ENCODE measurements at regions not wholly inside any gene's neighbourhood (a gene's known extent, or its start where the extent isn't known, plus 50 kb on each side); places are given as distances from the start of the nearest gene placed in this dataset.
"Not testable (repeated sequence)": the region's sequence is repeated elsewhere in the genome, so short reads cannot be mapped to it uniquely, and the experiment has no call there.

DNA sequence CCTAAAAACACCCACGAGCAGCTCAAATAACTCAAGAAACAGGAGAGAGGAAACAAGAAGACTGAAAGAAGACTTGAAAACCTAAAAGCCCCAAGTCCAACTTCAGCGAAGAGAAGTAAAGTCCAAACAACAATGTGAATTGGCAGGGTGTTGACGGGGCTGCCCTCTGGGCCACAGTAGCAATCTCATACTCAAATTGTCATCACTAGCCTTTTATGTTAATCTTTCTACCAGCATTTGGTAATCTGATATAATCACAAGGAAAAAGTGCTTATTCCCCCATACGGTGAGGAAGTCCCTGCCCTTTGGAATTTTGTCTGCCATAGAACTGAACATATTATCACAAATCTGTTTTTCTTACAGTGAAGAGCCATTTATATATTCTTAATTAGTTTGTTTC is 51.5 kb upstream of the IFNE start:
- DNase-seq: no peak

DNA sequence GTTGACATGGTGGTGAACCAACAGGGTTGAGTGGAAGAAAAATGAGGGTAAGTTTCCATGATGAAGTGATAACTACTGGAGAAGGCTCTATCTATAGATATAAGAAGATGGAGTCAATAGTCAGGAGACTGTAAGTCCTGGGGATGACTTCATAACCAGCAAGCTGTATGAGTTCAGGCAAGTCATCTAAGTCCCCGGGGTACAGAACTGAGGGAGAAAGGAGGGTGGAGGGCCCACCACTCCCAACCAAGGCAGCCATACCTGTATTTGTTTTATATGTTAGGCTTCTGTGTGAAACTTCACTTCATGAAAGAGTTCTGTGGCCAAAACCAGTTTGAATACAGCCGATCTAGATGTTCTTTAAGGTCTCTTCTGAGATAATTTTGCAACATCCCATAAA is 53.3 kb upstream of the IFNE start:
- no peak for DNase-seq

DNA sequence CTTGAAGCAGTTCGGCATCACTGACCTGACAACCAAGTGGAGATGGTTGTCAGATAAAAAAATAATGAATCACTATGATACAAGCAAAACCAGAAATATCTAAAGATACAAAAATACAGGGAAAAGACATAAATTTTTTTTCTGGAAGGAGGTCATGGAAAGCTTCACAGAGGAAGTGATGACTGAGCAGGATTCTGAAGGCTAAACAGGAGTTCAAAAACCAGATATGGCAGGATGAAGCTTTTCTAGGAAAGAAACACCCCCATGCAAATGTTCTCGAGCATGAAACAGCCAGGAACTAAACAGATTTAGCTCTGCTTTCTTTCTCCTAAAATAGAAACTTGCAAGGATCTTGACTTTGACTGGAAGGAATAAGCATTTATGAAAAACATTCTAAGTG is 60.7 kb upstream of the IFNE start:
- no peak for DNase-seq

DNA sequence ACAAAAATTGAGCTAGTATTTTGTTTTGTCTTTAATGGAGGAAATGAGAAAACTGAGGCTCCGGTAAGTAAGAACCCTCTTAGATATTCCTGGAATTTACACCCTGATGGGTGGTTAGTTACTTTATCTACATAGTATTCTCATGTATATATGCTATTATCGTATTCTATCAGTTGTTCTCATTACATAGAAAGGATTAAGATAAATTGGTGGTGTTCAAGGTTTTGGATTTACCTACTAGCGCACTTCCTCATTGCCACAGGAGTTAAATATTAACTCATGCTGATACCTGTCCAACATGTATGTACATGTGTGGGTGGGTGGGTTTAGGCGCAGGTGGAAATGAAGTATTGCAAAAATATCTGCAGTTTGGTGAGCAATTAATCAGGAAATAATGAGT is 61.1 kb upstream of the IFNE start:
- DNase-seq: no peak

DNA sequence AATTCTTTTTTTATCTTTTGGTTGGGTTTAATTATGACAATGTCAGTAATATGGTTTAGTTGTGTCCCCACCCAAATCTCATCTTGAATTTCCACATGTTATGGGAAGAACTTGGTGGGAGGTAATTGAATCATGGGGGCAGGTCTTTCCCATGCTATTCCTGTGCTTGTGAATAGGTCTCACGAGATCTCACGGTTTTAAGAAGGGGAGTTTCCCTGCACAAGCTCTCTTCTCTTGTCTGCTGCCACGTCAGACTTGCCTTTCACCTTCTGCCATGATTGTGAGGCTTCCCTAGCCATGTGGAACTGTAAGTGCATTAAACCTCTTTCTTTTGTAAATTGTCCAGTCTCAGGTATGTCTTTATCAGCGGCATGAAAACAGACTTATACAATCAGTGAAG is 61.7 kb upstream of the IFNE start:
- DNase-seq: not testable (repeated sequence)

DNA sequence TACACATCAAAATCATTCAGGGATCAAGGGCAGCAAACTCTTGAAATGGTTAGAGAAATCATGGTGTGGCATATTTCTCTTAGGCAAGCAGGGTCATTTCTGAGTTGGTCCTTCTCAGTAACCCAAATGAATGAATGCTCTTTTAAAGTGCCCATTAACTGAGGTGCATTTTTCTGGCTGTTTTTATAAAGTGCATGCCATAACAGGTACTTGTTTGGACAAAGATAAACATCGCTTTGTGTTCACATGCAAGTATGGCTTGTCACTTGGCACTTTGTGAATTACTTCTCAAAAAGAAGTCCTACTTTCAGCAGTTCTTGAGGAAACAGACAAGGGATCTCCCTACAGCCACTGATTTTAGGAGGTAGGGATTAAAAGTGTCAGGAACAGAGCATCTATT is 64.8 kb upstream of the IFNE start:
- DNase-seq: no peak

DNA sequence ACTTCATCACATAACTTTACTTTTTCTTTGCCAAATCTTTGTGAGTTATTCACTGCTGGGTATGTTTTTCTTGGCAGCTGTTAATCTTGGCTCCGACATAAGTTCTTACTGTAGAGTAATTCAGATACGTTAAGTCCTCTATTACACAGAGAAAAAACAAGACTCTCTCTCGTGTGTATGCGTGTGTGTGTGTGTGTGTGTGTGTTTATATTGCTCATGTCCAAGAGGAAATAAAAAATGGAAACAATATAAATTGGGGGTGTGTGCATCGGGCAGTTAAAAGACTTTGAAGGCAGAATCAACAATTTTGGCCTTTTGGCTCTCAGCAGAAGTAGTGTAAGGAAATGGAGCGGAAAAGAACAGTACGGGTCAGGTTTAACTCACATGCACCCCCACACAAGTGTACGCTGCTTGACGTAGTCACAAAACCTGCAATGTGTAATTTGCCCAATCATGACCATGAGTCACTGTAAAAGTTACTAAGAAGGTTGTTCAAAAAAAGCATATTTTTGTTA is 67.2 kb upstream of the IFNE start:
- no peak for DNase-seq

DNA sequence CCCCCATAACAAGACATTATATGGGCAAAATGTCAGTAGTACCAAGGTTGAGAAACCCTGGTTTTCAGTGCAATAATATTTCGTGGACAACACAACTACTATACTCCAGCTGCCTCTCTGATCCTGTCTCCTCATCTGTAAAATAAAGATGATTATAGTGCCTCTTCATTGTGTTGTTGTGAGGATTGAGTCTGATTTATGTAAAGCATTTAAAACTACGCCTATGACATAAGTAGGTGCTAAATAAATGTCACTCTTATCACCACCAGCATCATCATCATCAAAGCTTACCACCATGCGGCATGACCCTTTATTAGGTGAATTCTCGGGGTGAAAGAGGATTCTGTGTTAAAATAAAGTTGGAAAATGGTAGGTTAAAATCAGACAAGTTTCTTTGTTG is 67.8 kb upstream of the IFNE start:
- no peak for DNase-seq

DNA sequence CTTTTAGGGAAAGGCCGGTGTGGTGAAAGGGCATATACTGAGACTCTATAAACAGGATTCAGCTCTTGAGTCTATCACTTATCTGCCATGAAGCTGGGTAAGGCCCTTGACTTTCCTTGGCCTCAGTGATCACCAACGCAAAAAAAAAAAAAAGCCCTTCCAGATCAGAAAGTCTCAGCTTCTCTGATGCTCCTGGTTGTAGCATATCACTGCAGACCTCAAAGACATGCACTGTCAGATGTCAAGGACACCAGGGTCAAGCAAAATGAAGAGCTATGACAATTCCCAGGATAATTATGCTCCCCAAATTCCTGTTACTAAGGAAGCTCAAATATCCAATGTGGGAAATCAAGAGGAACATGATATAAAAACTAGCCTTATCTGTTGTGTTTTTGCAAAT is 68.3 kb upstream of the IFNE start:
- DNase-seq: no peak

DNA sequence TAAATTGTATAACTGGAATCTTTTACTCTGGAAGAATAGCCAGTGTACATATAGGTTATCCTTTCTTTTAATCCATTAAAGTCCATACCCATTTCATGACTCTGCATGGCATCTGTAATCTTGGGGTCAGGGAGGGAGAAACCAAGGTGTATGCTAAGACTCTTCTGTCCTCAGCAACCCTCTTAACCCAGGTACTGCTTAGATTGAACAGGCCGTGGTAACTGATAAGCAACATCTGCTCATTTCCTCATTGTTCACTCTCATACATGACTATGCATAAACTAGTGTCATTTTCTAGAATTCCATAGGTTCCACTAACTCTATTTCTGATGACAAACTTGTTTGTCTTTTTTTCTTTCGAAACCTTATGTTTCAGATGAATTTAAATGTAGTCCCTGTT is 69.3 kb upstream of the IFNE start:
- no peak for DNase-seq

DNA sequence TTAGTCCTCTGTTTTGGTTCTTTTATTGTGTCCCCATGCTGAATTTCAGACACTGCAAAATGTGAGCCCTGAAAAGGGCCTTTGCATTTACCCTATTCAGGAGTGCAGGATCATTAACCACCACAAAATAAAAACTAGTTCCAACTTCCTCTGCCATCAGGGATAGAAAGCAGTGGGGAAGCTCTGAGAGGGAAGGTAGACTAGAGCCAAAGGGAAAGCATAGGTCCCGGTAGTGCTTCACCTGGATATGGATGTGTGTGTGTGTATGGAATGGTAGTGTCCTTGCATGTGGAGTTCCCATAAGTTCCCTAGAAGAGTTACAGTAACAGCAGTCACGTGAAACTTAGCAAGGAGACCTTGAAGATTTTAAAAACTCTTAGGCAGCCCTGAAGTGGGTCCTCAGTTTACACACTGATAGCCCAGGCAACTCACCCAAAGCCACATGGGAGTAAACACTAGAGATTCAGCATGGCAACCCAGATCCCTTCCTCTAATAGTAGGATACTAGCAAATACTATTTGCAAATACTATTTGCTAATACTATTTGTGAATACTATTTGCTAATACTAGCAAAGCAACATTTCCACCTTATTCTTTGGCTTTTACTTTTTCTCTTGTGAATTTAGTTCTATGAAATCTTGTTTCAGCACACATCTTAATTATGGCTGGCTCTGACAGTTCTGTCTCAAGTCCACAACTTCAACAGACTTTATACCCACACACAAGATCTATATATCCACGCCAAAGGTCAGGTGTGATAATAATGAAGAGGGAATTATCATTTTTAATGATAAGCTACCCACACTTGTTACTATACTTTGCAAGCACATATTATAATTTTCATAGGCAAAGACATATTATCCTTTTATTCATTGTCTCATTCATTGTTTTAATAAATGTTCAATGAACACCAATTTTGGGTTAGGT is 70.4 kb upstream of the IFNE start:
- no peak for DNase-seq

DNA sequence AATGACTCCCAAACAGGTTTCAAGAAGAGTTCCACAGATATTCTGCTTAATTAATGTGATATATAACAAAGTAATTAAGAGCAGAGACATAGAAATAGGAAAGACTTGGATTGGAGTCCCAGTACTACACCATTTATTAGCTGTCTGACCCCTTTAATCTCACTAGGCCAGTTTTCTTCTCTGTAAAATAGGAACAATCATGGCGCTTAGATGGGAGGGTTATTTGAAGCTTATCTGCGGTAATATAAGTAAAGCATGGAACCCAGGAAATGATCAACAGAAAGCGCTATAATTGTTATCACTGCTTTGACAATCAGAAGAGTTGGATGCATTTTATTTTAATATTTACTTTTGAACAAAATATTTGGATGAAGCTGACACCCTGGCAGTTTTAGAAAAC is 71.3 kb upstream of the IFNE start:
- DNase-seq: no peak

DNA sequence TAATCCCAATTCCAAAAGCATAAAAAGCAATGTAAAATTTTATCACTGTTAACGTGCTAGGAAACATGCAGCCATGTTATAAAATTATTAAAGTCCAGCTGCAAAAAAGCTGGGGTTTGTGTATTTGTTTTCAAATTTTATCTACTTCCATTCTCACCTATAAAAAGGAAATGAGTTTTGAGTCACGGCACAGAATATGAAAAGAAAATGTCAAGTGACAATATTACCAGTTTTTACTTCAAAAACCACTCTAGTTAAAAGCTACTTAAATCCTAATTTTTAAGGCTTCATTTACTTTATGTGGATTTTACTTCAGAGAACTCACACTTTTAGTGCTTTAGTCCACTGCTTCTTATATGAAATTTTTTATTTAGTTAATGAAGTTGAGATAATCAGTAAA is 72.7 kb upstream of the IFNE start:
- DNase-seq: no peak

DNA sequence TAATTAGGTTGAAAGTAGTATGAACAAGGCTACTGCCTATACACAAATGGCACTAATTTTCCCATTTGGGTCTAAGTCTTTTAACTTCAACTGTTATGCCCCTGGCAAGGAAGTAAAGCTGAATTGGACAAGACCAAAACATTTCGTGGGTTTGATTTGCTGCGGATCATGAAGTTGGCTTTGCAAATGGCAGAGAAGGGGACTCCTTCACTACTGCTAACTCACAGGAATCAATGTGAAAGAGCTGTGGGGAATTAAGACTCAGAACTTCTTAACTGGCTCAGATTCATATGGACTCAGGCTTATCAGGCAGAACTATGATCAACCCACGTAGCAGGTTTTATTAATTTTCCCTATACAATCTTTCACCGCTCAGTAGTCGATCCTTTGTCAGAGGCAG is 73.8 kb upstream of the IFNE start:
- no peak for DNase-seq

DNA sequence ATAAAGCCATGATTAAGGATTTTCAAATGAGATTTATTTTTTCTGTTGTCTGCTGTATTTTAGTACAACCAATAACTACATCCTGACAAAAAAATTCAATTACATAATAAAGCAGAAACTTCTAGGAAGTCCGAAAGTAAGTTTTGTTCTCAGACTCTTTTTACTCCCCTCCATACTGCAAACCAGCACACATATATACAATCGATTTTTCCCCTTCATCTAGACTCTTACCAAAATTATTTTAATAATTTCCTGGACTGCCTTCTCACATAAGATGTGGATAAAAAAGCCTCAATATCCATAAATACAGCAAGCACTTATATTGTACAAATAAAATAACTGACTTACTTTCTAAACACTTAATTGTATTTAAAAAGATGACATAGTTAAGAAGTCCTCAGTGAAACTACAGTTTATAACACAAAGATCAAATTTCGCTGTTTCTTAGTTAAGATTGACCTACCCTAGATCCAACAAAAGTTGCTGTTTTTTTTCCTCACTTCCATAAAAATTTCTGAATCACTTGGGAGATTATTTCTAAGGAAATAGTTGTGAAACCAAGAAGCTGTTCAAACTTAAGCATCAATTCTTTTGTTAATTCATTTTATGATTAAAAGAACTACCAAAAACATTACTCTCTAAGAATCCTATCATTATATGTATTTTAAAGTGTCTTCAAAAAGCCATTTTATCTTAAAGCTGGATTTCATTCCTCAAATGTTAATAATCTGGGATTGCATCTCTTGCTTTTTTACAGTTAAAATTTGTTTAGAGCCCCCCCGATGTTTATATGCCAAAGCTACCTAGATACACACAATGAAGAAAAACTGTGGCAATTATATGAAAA is 74.7 kb upstream of the IFNE start:
- no peak for DNase-seq

DNA sequence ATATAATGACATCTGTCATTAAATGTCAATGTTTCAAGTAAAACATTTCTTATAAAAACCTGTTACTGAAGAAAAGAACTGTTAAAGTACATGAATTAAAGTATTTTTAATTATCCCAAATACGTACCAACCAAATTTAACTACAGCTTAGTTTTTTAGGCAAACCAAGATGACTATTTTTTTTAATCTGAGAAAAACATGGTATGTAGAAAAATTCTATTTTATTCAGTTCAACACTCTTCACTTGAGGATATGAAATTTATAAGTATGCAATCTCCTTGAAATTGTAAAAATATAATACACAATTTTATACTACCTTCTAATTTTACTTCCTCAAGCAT is 75.3 kb upstream of the IFNE start:
- no peak for DNase-seq

DNA sequence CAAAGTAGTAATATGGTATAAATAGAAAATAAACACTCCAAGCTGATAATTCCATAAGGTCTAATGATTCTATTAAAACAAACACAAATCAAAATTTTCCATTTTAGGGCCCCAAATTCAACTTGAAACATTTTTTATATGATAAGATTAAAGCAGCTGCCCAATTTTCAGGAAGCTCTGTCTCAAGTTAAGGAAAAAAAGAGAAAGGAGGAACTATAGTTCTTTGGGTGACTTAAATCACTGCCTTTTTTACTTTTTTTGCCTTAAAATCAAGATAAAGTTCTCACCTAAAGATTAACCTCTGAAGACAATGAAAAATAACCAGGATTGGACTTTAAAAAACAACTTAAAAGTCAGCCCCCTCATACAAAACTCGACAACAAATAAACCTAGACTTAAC is 76.0 kb upstream of the IFNE start:
- DNase-seq: no peak

DNA sequence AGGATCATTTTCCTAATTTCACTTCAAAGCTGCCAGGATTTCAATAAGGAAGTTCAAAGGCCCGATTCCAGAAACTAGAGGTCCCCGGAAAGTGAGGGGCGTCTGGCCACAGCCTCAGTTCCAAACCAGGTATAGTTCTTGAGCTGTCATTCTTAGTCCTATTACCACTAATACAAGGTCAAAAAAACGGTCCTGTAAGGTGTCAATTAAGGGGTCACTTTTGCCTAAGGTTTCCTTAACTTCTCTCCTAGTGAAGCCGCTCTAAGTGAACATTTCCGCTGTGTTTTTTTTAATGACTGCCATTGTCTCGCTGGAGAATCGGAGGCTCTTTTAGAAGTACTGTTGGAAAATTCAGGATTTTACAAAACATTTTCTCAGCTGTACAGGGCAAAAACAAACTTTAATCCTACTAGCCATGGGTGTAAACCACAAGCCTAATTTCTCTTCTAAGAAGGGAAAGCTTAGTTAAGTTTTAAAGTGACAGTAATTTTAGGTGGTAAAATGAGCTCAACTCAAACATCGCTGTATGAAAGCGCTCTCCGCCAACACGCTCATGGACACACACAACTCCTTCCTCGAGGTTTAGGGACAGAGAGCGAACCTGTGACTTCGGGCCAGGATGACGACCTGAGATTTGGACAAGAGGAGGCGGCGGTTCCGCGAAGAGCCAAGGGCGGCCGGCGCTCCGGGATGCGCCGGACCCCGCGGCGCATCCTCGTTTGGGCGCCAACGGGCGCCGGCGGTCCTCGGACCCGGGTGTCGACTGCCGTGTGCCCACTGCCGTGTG is 76.7 kb upstream of the IFNE start:
- DNase-seq: no peak

DNA sequence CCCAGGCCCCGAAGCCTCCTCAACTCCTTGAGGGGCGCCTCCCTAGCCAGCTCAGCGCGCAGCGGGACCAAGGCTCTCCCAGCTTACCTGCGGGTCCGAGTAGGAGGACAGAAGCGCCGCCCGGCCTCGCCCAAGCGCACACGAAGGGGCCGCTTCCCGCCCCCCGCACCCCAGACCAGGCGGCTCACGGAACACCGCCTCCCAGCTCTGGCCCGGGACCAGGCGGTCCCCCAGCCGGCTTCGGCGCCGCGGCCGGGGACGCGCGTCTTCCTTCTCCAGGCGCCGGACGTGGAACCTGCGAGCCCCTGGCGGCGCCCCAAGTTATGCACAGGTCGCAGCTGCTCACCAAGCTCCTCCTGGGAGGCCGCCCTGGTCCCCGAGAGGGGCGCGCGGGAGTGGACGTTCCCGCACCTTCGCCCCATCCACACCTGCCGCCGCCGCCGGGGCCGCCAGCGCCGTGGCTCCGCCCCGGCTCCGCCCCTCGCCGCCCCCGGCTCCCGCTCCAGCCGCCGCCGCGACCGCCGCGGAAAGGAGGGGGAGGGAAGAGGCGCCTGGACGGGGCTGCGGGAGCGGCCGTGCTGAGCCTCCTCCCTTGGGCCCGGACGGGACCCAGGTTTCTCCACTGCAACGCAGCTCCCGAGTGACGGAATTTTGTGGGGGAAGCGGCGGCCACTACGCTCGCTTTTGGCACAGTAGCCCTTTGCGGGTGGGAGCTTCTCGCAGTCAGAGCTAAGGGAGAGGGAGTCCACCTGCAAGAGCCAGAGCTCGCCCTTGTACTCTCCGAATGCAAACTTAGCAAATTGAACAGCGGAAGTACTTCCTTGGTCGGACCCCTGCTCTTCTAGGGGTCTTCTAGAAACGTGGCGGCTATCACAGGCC is 77.5 kb upstream of the IFNE start:
- no peak for DNase-seq

DNA sequence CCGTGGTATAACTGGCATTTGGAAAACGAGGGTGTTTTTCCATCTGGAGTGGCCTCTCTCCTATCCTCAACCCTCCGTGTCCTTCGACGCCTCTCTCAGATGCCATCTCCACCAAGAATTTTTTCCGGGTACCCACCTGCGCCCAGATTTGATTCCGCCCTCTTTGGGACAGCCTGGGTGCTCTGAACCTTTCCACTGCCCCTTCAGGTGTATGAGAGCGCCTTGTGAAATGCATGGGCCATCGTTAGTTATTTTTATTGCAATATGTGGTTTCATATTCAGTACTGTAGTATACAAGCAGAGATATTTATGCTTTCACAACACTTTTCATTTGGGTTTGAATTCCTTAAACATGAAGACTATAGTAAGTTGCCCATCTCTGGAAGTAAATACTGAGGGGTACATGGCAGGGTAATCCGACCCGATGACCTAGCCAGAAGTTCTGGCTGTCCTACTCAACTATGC is 78.2 kb upstream of the IFNE start:
- DNase-seq: no peak

DNA sequence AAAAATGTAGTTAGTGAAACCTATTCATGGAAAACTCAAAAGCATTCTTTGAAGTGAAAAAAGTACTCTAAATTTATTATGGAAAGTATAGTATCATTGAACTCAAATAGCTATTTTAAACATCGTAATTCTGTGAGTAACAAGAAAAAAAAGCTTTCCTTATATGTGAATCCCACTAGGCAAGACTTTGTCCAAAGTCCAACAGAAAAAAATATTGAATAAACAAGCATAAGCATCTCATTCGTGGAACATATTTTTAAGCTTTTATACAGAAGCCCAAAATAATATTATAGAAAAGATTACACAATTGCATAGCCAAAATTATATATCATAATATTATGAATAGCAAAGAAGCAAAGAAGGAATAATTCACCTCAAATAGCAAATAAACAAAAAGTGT is 79.4 kb upstream of the IFNE start:
- DNase-seq: no peak
